ENCODE measurements at regions not wholly inside any gene's neighbourhood (a gene's known extent, or its start where the extent isn't known, plus 50 kb on each side); places are given as distances from the start of the nearest gene placed in this dataset.

DNA sequence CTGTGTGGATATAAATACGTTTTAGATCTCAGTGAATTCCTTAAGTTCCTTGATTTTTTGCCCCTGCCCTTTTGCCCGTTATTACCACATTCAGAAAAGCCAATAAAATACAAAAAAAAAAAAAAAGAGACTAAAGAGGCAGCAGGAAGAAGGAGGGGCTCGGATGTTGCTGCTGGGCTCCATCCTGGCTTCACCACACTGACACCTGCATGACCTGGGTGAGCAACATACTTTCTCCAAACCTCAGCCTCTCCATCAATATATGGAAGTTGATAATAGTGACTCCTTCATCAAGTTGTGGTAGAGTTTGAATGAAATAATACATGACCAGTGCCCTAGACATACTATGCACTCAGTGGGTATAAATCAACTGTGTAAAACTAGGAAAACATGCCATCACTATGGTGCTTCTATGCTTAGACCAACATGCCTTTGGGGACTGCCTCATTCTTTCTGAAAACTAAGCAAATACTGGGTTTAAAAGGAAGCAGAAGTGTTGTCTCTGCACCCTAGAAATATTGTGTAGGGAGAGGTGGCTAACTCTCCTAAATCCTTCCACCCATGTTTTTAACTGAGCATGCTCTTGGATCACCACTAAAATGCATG is 243.0 kb downstream of the PIK3R1 start:
- Histone ChIP-seq H3K36me3 (no peaks in the 10 kb centered on the region), H3K27ac (peak overlapping the region in 1 of 8 donors; percentile 9), H3K27me3 (replicated peaks in 1 of 7) (no peaks in the 10 kb centered on the region), H3K9me3 (no peaks in the 10 kb centered on the region), H3K4me3 (no peak overlapping the region), H3K4me1 (peaks cover 0 to 26% (median 10%) of the 10 kb centered on the region in 6 donors)
- intact Hi-C loops (cut with DNase I; ENCODE audit: low total_unique reads), result no loop called here
- DNase-seq, result no peak
- 44 to 59% (median 56%) methylated on average over 3 of the region's 3 CpGs for WGBS, 5 donors
- TF ChIP-seq POLR2A (IDR thresholded peaks at IDR 0.05) (no peak), POLR2AphosphoS5 (IDR thresholded peaks at IDR 0.05) (no peak)
- TF ChIP-seq, protein P1, sequence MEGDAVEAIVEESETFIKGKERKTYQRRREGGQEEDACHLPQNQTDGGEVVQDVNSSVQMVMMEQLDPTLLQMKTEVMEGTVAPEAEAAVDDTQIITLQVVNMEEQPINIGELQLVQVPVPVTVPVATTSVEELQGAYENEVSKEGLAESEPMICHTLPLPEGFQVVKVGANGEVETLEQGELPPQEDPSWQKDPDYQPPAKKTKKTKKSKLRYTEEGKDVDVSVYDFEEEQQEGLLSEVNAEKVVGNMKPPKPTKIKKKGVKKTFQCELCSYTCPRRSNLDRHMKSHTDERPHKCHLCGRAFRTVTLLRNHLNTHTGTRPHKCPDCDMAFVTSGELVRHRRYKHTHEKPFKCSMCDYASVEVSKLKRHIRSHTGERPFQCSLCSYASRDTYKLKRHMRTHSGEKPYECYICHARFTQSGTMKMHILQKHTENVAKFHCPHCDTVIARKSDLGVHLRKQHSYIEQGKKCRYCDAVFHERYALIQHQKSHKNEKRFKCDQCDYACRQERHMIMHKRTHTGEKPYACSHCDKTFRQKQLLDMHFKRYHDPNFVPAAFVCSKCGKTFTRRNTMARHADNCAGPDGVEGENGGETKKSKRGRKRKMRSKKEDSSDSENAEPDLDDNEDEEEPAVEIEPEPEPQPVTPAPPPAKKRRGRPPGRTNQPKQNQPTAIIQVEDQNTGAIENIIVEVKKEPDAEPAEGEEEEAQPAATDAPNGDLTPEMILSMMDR (IDR thresholded peaks at IDR 0.05 in 8 of 11, conservative IDR thresholded peaks at IDR 0.05 in 3 of 11), result no peak

DNA sequence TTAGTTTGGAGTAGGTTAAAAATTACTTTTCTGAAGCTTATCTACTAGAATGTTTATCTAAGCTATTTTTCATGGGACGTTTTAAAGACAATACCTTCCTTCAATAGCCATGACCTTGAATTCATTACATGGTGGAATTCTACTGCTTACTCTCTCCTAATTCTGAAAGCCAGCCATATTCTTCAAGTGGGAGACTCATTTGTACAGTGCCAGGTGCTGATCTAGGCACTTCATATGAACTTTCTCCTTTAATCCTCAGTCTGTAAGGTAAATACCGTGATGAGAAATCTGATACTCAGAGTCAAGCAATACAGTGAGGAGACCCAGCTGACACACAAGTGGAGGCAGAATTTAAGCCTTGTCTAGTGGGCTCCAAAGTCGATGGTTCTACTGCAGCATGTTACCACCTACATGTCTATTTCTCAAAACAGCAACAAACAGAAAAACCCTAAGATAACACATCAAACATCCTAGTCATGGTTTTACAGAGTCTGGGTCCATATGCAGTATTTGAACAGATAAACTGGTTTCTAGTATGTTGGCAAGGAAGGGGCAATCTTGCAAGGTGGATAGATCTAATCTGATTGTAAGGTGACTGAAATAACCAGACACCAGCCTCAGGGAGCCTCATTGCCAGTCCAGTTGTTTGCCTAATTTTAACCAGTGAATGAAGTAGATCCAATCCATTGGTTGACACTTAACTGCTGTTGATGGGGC is 243.7 kb downstream of the PIK3R1 start:
- intact Hi-C loops (cut with DNase I; ENCODE audit: low total_unique reads), result no loop called here
- Histone ChIP-seq H3K9me3 (no peaks in the 10 kb centered on the region), H3K27me3 (replicated peaks in 1 of 7) (no peaks in the 10 kb centered on the region), H3K4me1 (peaks cover 0 to 26% (median 10%) of the 10 kb centered on the region in 6 donors), H3K36me3 (no peaks in the 10 kb centered on the region), H3K27ac (peak overlapping the region in 5 of 8 donors; percentile 2 to 43 (median 29)), H3K4me3 (no peak overlapping the region)
- no peak for DNase-seq
- TF ChIP-seq POLR2AphosphoS5 (IDR thresholded peaks at IDR 0.05), result no peak
- TF ChIP-seq, protein P1 (IDR thresholded peaks at IDR 0.05 in 8 of 11, conservative IDR thresholded peaks at IDR 0.05 in 3 of 11), result no peak
- no peak for TF ChIP-seq POLR2A (IDR thresholded peaks at IDR 0.05)
- 73 to 85% (median 81%) methylated on average over 3 of the region's 3 CpGs for WGBS, 5 donors

DNA sequence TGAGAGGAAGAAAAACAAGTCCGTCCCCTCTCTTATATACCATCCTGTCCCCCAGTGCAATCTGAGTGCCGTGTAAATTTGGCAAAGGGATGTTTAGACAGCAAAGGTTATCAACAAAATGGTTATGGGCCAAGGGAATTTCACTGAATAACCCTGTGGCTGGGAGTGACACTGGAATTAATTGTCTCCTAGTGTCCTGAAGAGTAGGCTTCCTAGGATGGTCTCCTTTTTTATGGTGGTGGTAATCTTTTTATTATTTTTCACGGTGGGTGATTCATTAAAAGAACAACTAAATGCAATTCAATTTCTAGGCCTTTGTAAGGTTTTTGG is 244.2 kb downstream of the PIK3R1 start:
- TF ChIP-seq, protein P1 (IDR thresholded peaks at IDR 0.05 in 8 of 11, conservative IDR thresholded peaks at IDR 0.05 in 3 of 11), result no peak
- no peak for TF ChIP-seq POLR2A (IDR thresholded peaks at IDR 0.05)
- TF ChIP-seq POLR2AphosphoS5 (IDR thresholded peaks at IDR 0.05), result no peak
- no peaks in the 10 kb centered on the region for H3K36me3 ChIP-seq
- H3K9me3 ChIP-seq, result no peaks in the 10 kb centered on the region
- H3K4me1 ChIP-seq, result peaks cover 0 to 26% (median 10%) of the 10 kb centered on the region in 6 donors
- no peaks in the 10 kb centered on the region for H3K27me3 ChIP-seq (replicated peaks in 1 of 7)
- no peak for DNase-seq
- H3K27ac ChIP-seq, result peak overlapping the region in 5 of 8 donors; percentile 2 to 43 (median 29)
- H3K4me3 ChIP-seq, result no peak overlapping the region
- intact Hi-C loops (cut with DNase I; ENCODE audit: low total_unique reads), result loop anchor here (2.0 kb wide), 1 partner anchor 173 kb away; no protein-coding TSS in a partner anchor
- WGBS, 5 donors, result 45 to 81% (median 67%) methylated on average over 3 of the region's 3 CpGs

DNA sequence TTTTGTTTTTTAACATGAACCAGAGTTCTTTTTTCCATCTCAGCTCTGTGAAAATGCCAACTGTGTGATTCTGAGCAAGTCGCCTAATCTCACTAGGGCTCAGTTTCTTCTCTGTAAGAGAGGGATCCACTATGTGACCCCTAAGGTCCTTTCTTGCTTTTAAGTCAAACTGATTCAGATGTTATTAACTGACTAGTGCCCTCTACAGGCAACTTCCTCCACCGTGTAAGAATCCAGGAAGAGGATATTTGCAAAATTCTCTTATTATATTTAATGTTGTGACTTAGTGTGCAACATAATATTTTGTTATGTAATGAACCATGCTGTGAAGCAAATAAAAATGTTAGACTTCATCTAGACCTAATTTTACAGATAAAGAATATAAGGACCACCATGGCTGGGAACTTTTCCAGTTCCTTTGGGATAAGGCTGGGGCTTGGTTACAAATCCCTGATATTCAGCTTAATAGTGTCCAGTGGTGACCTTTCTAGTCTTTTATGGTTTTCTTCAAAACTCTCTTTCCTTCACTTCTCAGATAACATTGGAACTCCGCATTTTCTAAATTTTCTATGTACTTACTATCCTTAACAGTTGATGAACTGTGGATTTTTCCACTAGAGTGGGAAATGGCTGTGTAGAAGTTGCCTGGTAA is 244.7 kb downstream of the PIK3R1 start:
- intact Hi-C loops (cut with DNase I; ENCODE audit: low total_unique reads), result loop anchor here (2.0 kb wide), 1 partner anchor 173 kb away; no protein-coding TSS in a partner anchor
- peaks cover 0 to 28% (median 10%) of the 10 kb centered on the region in 6 donors for H3K4me1 ChIP-seq
- no peaks in the 10 kb centered on the region for H3K9me3 ChIP-seq
- H3K27me3 ChIP-seq (replicated peaks in 1 of 7), result no peaks in the 10 kb centered on the region
- H3K36me3 ChIP-seq, result no peaks in the 10 kb centered on the region
- peak overlapping the region in 4 of 8 donors; percentile 9 to 43 (median 29) for H3K27ac ChIP-seq
- no peak for DNase-seq
- TF ChIP-seq, protein P1 (IDR thresholded peaks at IDR 0.05 in 8 of 11, conservative IDR thresholded peaks at IDR 0.05 in 3 of 11), result peak; percentile 46 to 79 (median 74)
- no peak for TF ChIP-seq POLR2A (IDR thresholded peaks at IDR 0.05)
- 42 to 52% (median 45%) methylated on average over 3 of the region's 3 CpGs for WGBS, 5 donors
- no peak overlapping the region for H3K4me3 ChIP-seq
